ENCODE measurements at regions not wholly inside any gene's neighbourhood (a gene's known extent, or its start where the extent isn't known, plus 50 kb on each side); places are given as distances from the start of the nearest gene placed in this dataset. TPM values are rescaled to one million over a fixed set of nuclear protein-coding genes. Genes with fewer than 3 reads are reported as not detected.

- TF ChIP-seq NANOG (IDR thresholded peaks at IDR 0.05; ENCODE audit: borderline replicate concordance) = no peak
Measured at GRCh38 chr9:13053504-13053903, 226.0 kb downstream of the MPDZ start (continued).

GRCh38 chr9:13054389-13054788 lies 225.1 kb downstream of the MPDZ start:
- H3K36me3 ChIP-seq (ENCODE audit: insufficient read depth) = no peaks in the 10 kb centered on the region
- H3K79me2 ChIP-seq (replicated peaks; ENCODE audit: insufficient read depth) = no peaks in the 10 kb centered on the region
- H3K4me2 ChIP-seq = no peak overlapping the region
- Mint-ChIP-seq H3K4me1 (peaks cover 3% of the 10 kb centered on the region; the same call in 2 of the 3 replicates), H3K36me3 (ENCODE audit: low read depth) (no peaks in the 10 kb centered on the region), H3K27me3 (ENCODE audit: insufficient read depth, low read depth, poor library complexity) (peaks cover 2% of the 10 kb centered on the region), H3K9me3 (no peaks in the 10 kb centered on the region), H3K27ac (no peak overlapping the region), H3K4me3 (no peak overlapping the region)
- H3K4me3 ChIP-seq = no peak overlapping the region
- DNase-seq (ENCODE audit: low spot score) (no peak), ATAC-seq (no peak)
- no peak overlapping the region for H3K27ac ChIP-seq (ENCODE audit: low read depth)
- H3F3A ChIP-seq (replicated peaks; ENCODE audit: low read depth) = no peaks in the 10 kb centered on the region
- no peaks in the 10 kb centered on the region for H4K20me1 ChIP-seq (replicated peaks; ENCODE audit: insufficient read depth)
- peaks cover 4% of the 10 kb centered on the region; the same call in 1 of the 2 replicates for H3K9me2 ChIP-seq (ENCODE audit: insufficient read depth)
- no peaks in the 10 kb centered on the region for H3K4me1 ChIP-seq (ENCODE audit: insufficient read depth)
- TF ChIP-seq ETS1 (IDR thresholded peaks at IDR 0.05) = no peak
- no peak for TF ChIP-seq POLR2AphosphoS5 (IDR thresholded peaks at IDR 0.05; ENCODE audit: low read depth)
- no peak for TF ChIP-seq JUNB (IDR thresholded peaks at IDR 0.05; ENCODE audit: unreplicated experiment)
- no peak for TF ChIP-seq NANOG (IDR thresholded peaks at IDR 0.05; ENCODE audit: borderline replicate concordance)
- no peak for TF ChIP-seq EZH2 (IDR thresholded peaks at IDR 0.05; ENCODE audit: low read depth, unreplicated experiment)
- no peak for TF ChIP-seq ZNF331 (CRISPR knock-in tag; IDR thresholded peaks at IDR 0.05; ENCODE audit: low read depth)
- no peak for TF ChIP-seq EZH2phosphoT487 (IDR thresholded peaks at IDR 0.05; ENCODE audit: unreplicated experiment)
- no peak for TF ChIP-seq ZNF462 (CRISPR knock-in tag; IDR thresholded peaks at IDR 0.05)
- TF ChIP-seq ZNF114 (CRISPR knock-in tag; IDR thresholded peaks at IDR 0.05) = no peak
- TF ChIP-seq CREB1 (CRISPR knock-in tag; IDR thresholded peaks at IDR 0.05; ENCODE audit: low read depth) = no peak
- no peak for TF ChIP-seq STAT1 (IDR thresholded peaks at IDR 0.05; ENCODE audit: unreplicated experiment)
- no peaks in the 10 kb centered on the region for H3K27me3 ChIP-seq (ENCODE audit: insufficient read depth)
- H2AFZ ChIP-seq = 0 out of 2 replicates have a peak overlapping the region, but pooled peaks have one; percentile 24

Small RNAs in the stretch of these regions (small RNA-seq; reads per million reads assigned to genes)
- gene RF00019 (ENCODE audit: low replicate concordance) = not detected

All from GM23338 (cell line).